SU-DHL-6 (cell line): ENCODE measurements at regions not wholly inside any gene's neighbourhood (a gene's known extent, or its start where the extent isn't known, plus 50 kb on each side); places are given as distances from the start of the nearest gene placed in this dataset.

Source experiments
- CTCF ChIP-seq: fragments of 200-600 bp; sonication (generic); IDR thresholded peaks from one replicate; pipeline ENCODE4 v1.5.1; 2017; ENCODE audit warnings: antibody characterized with exemption, mild to moderate bottlenecking, low read length, moderate library complexity; ENCODE audit not compliant: insufficient read depth, poor library complexity, severe bottlenecking
- EZH2phosphoT487 ChIP-seq: fragments of 200-600 bp; sonication (generic), shearing (Covaris generic); conservative IDR thresholded peaks from 2 replicates; pipeline ENCODE4 v1.6.1; 2018; ENCODE audit warnings: mild to moderate bottlenecking, antibody characterized with exemption, low read length, moderate library complexity, mixed read lengths

GRCh38 chr3:177606891-177607290 lies 409.6 kb upstream of the TBL1XR1 start:
- TF ChIP-seq CTCF (no peak), EZH2phosphoT487 (no peak)
